Endodermal cell (in vitro differentiated cells): ENCODE measurements at regions not wholly inside any gene's neighbourhood (a gene's known extent, or its start where the extent isn't known, plus 50 kb on each side); places are given as distances from the start of the nearest gene placed in this dataset.

ENCODE experiments used
- DNase-seq: peaks from one replicate; pipeline ENCODE4 v3.0.0-alpha.2; 2017
- H3K27ac ChIP-seq: 2 replicates; pipeline ENCODE4 v1.5.1; 2013; ENCODE audit warnings: mild to moderate bottlenecking, low read depth, low read length, moderate library complexity
- H3K27me3 ChIP-seq: 2 replicates; pipeline ENCODE4 v1.6.1; 2013; ENCODE audit warnings: mild to moderate bottlenecking, low read length, moderate library complexity; ENCODE audit not compliant: insufficient read depth, control insufficient read depth, poor library complexity, severe bottlenecking
- H3K36me3 ChIP-seq: 2 replicates; pipeline ENCODE4 v1.7.0; 2013; ENCODE audit warnings: mild to moderate bottlenecking, low read length, moderate library complexity; ENCODE audit not compliant: control insufficient read depth, insufficient read depth
- H3K4me1 ChIP-seq: one replicate; pipeline ENCODE4 v1.7.0; 2013; ENCODE audit warnings: low read length; ENCODE audit not compliant: control insufficient read depth, insufficient read depth
- H3K4me3 ChIP-seq: 2 replicates; pipeline ENCODE4 v1.5.1; 2013; ENCODE audit warnings: mild to moderate bottlenecking, low read length, moderate library complexity
- H3K9ac ChIP-seq: 2 replicates; pipeline ENCODE4 v1.6.1; 2013; ENCODE audit warnings: mild to moderate bottlenecking, low read length, moderate library complexity; ENCODE audit not compliant: poor library complexity, severe bottlenecking; ENCODE audit errors: extremely low read depth
- H3K9me3 ChIP-seq: 2 replicates; pipeline ENCODE4 v1.6.1; 2013; ENCODE audit warnings: mild to moderate bottlenecking, low read length, moderate library complexity; ENCODE audit not compliant: control insufficient read depth
- H3K27ac Mint-ChIP-seq: 2 replicates; pipeline ENCODE4 v1.8.0; 2020; ENCODE audit warnings: mixed read lengths
- H3K27me3 Mint-ChIP-seq: 2 replicates; pipeline ENCODE4 v1.8.0; 2021; ENCODE audit warnings: mild to moderate bottlenecking, mixed read lengths; ENCODE audit not compliant: insufficient read depth
- H3K36me3 Mint-ChIP-seq: 2 replicates; pipeline ENCODE4 v1.8.0; 2020; ENCODE audit warnings: low read depth, mixed read lengths
- H3K4me1 Mint-ChIP-seq: 2 replicates; pipeline ENCODE4 v1.8.0; 2020; ENCODE audit warnings: mixed read lengths
- H3K4me3 Mint-ChIP-seq: 2 replicates; pipeline ENCODE4 v1.8.0; 2020; ENCODE audit warnings: mild to moderate bottlenecking, moderate library complexity, mixed read lengths
- H3K9me3 Mint-ChIP-seq: 2 replicates; pipeline ENCODE4 v1.8.0; 2020; ENCODE audit warnings: mild to moderate bottlenecking, mixed read lengths
- CTCF ChIP-seq: fragments of 200-600 bp; sonication (generic); conservative IDR thresholded peaks from 2 replicates; pipeline ENCODE4 v1.5.0; 2021; ENCODE audit warnings: antibody characterized with exemption, mild to moderate bottlenecking
- WGBS, 2 experiments: methylation state at CpG; one replicate each; pipeline versions ENCODE4 v1.1.5 to v1.1.7; 2013; ENCODE audit warnings: missing lambda C conversion rate in 2 of 2, mixed read lengths in 1 of 2; ENCODE audit not compliant: insufficient coverage in 1 of 2, insufficient read length in 1 of 2; 5-methylcytosine and 5-hydroxymethylcytosine counted together

DNA sequence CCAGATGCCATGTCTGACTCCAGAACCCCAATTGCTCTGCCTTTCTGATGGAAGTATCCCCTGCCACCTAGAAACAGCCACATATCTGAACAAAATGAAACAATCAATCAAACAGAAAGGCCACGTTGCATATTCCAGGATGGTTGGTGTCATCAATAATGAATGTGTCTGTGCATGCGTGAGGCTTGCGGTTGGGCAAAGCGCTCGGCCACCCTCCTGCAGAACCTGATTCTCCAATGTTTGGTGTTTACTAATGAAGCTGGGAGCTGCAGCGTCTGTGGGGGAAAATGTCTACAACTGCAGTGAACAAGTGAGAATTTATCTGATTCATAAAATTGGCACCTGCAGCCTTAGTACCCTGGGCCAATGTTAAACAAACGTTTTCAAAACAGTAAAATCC, 121.2 kb upstream of the ADARB2 start:
- no peak for TF ChIP-seq CTCF
- no peaks in the 10 kb centered on the region for H3K36me3 ChIP-seq
- Mint-ChIP-seq H3K4me1 (no peaks in the 10 kb centered on the region), H3K27me3 (no peaks in the 10 kb centered on the region), H3K4me3 (no peak overlapping the region), H3K9me3 (peaks cover 3% of the 10 kb centered on the region), H3K27ac (no peak overlapping the region), H3K36me3 (no peaks in the 10 kb centered on the region)
- H3K4me1 ChIP-seq, result no peaks in the 10 kb centered on the region
- H3K4me3 ChIP-seq, result no peak overlapping the region
- H3K9me3 ChIP-seq, result no peaks in the 10 kb centered on the region
- DNase-seq, result no peak
- WGBS, 2 experiments, result 87 to 91% methylated on average over 7 of the region's 7 CpGs
- no peaks in the 10 kb centered on the region for H3K27me3 ChIP-seq
- no peak overlapping the region for H3K27ac ChIP-seq
- no peak overlapping the region for H3K9ac ChIP-seq

DNA sequence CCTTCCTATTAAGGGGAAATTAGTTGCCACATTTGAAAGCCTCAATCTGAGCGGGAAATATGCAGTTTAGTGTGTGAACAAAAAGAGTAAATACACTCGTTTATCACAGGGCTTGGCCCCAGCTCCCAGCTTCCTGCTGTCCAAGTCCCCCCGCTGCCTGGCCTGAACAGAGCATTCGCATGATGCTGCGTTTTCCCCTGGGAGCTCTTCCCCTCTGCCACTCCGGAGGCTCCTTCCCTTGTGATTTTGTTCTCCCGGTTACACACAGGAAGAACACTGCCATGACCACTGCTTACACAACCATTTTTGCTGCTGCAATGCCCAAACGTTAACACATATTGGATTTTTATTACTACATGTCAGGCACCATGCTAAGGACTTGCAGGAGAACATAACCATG, 120.7 kb upstream of the ADARB2 start:
- Histone ChIP-seq H3K27me3 (no peaks in the 10 kb centered on the region), H3K4me1 (no peaks in the 10 kb centered on the region), H3K9me3 (no peaks in the 10 kb centered on the region), H3K27ac (no peak overlapping the region), H3K36me3 (no peaks in the 10 kb centered on the region), H3K9ac (no peak overlapping the region), H3K4me3 (no peak overlapping the region)
- H3K36me3 Mint-ChIP-seq, result no peaks in the 10 kb centered on the region
- WGBS, 2 experiments, result 87 to 98% methylated on average over 5 to 8 of the region's 8 CpGs
- no peak overlapping the region for H3K27ac Mint-ChIP-seq
- H3K4me1 Mint-ChIP-seq, result no peaks in the 10 kb centered on the region
- H3K9me3 Mint-ChIP-seq, result no peaks in the 10 kb centered on the region
- no peak for TF ChIP-seq CTCF
- DNase-seq, result no peak
- no peaks in the 10 kb centered on the region for H3K27me3 Mint-ChIP-seq
- no peak overlapping the region for H3K4me3 Mint-ChIP-seq

GRCh38 chr10:1855911-1856310, 118.6 kb upstream of the ADARB2 start:
- no peak overlapping the region for H3K9ac ChIP-seq
- H3K36me3 ChIP-seq, result no peaks in the 10 kb centered on the region
- Mint-ChIP-seq H3K4me3 (no peak overlapping the region), H3K36me3 (no peaks in the 10 kb centered on the region), H3K27me3 (no peaks in the 10 kb centered on the region), H3K9me3 (no peaks in the 10 kb centered on the region), H3K27ac (no peak overlapping the region), H3K4me1 (no peaks in the 10 kb centered on the region)
- no peaks in the 10 kb centered on the region for H3K9me3 ChIP-seq
- TF ChIP-seq CTCF, result no peak
- H3K27me3 ChIP-seq, result no peaks in the 10 kb centered on the region
- DNase-seq, result no peak
- WGBS, 2 experiments, result 94 to 99% methylated on average over 8 of the region's 8 CpGs
- H3K4me1 ChIP-seq, result no peaks in the 10 kb centered on the region
- H3K4me3 ChIP-seq, result no peak overlapping the region
- H3K27ac ChIP-seq, result no peak overlapping the region
